Endodermal cell (in vitro differentiated cells): ENCODE measurements at regions not wholly inside any gene's neighbourhood (a gene's known extent, or its start where the extent isn't known, plus 50 kb on each side); places are given as distances from the start of the nearest gene placed in this dataset.
"Not testable (repeated sequence)": the region's sequence is repeated elsewhere in the genome, so short reads cannot be mapped to it uniquely, and the experiment has no call there.

Experiments
- DNase-seq: peaks from one replicate; pipeline ENCODE4 v3.0.0-alpha.2; 2017
- H3K27ac ChIP-seq: 2 replicates; pipeline ENCODE4 v1.5.1; 2013; ENCODE audit warnings: mild to moderate bottlenecking, low read depth, low read length, moderate library complexity
- H3K27me3 ChIP-seq: 2 replicates; pipeline ENCODE4 v1.6.1; 2013; ENCODE audit warnings: mild to moderate bottlenecking, low read length, moderate library complexity; ENCODE audit not compliant: insufficient read depth, control insufficient read depth, poor library complexity, severe bottlenecking
- H3K36me3 ChIP-seq: 2 replicates; pipeline ENCODE4 v1.7.0; 2013; ENCODE audit warnings: mild to moderate bottlenecking, low read length, moderate library complexity; ENCODE audit not compliant: control insufficient read depth, insufficient read depth
- H3K4me1 ChIP-seq: one replicate; pipeline ENCODE4 v1.7.0; 2013; ENCODE audit warnings: low read length; ENCODE audit not compliant: control insufficient read depth, insufficient read depth
- H3K4me3 ChIP-seq: 2 replicates; pipeline ENCODE4 v1.5.1; 2013; ENCODE audit warnings: mild to moderate bottlenecking, low read length, moderate library complexity
- H3K9ac ChIP-seq: 2 replicates; pipeline ENCODE4 v1.6.1; 2013; ENCODE audit warnings: mild to moderate bottlenecking, low read length, moderate library complexity; ENCODE audit not compliant: poor library complexity, severe bottlenecking; ENCODE audit errors: extremely low read depth
- H3K9me3 ChIP-seq: 2 replicates; pipeline ENCODE4 v1.6.1; 2013; ENCODE audit warnings: mild to moderate bottlenecking, low read length, moderate library complexity; ENCODE audit not compliant: control insufficient read depth
- H3K27ac Mint-ChIP-seq: 2 replicates; pipeline ENCODE4 v1.8.0; 2020; ENCODE audit warnings: mixed read lengths
- H3K27me3 Mint-ChIP-seq: 2 replicates; pipeline ENCODE4 v1.8.0; 2021; ENCODE audit warnings: mild to moderate bottlenecking, mixed read lengths; ENCODE audit not compliant: insufficient read depth
- H3K36me3 Mint-ChIP-seq: 2 replicates; pipeline ENCODE4 v1.8.0; 2020; ENCODE audit warnings: low read depth, mixed read lengths
- H3K4me1 Mint-ChIP-seq: 2 replicates; pipeline ENCODE4 v1.8.0; 2020; ENCODE audit warnings: mixed read lengths
- H3K4me3 Mint-ChIP-seq: 2 replicates; pipeline ENCODE4 v1.8.0; 2020; ENCODE audit warnings: mild to moderate bottlenecking, moderate library complexity, mixed read lengths
- H3K9me3 Mint-ChIP-seq: 2 replicates; pipeline ENCODE4 v1.8.0; 2020; ENCODE audit warnings: mild to moderate bottlenecking, mixed read lengths
- whole genome bisulfite sequencing, 2 experiments: methylation state at CpG; one replicate each; pipeline versions ENCODE4 v1.1.5 to v1.1.7; 2013; ENCODE audit warnings: missing lambda C conversion rate in 2 of 2, mixed read lengths in 1 of 2; ENCODE audit not compliant: insufficient coverage in 1 of 2, insufficient read length in 1 of 2; 5-methylcytosine and 5-hydroxymethylcytosine counted together
- TF ChIP-seq, protein P1 (sequence below): fragments of 200-600 bp; sonication (generic); conservative IDR thresholded peaks from 2 replicates; pipeline ENCODE4 v1.5.0; 2021; ENCODE audit warnings: antibody characterized with exemption, mild to moderate bottlenecking

DNA sequence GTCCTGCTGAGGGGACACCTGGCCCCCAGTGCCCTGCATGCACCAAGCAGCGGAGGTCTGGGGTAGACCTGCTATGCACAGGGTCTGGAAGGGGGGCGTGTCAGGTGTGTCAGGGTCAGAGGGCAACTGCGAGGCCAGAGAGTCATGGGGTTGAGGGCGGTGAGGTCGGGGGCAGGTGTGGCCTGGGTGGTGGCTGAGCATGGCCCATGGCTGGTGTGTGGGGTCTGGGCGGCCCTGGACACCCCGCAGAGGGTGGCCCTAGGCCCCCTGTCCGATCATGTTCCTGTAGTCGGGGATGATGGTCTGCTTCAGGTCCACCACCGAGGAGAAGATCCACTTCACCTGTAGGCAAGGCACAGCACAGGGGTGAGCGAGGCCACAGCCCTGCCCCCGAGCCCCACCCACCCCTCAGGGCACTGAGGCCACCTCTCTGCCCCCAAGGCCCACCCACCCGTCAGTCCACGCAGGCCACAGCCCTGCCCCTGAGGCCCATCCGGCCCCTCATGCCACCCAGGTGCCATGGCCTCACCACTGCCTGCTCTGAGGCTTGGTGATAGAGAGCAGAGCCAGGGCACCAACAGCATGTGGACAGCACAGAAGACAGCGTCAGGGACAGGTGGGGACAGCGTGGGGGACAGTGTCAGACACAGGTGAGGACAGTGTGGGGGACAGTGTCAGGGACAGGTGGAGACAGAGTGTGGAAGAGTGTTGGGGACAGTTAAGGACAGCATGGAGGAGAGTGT lies 211.3 kb downstream of the TMEM121 start:
- 61 to 84% methylated on average over 3 to 17 of the region's 17 CpGs for WGBS, 2 experiments

DNA sequence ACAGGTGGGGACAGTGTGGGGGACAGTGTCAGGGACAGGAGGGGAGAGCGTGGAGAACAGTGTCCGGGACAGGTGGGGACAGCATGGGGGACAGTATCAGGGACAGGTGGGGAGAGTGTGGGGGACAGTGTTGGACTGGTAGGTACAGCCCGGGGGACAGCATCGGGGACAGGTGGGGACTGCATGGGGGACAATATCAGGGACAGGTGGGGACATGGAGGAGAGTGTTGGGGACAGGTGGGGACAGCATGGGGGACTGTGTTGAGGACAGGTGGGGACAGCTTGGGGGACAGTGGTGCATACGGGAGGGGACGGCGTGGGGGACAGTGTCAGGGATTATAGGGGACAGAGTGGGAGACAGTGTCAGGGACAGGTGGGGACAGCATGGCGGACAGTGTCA lies 212.3 kb downstream of the TMEM121 start:
- DNase-seq = no peak
- H3K36me3 Mint-ChIP-seq = no peaks in the 10 kb centered on the region
- H3K4me1 ChIP-seq = no peaks in the 10 kb centered on the region
- no peak overlapping the region for H3K27ac ChIP-seq
- no peaks in the 10 kb centered on the region for H3K4me1 Mint-ChIP-seq
- H3K4me3 ChIP-seq = no peak overlapping the region
- H3K9me3 ChIP-seq = peaks cover 1% of the 10 kb centered on the region
- TF ChIP-seq, protein P1, sequence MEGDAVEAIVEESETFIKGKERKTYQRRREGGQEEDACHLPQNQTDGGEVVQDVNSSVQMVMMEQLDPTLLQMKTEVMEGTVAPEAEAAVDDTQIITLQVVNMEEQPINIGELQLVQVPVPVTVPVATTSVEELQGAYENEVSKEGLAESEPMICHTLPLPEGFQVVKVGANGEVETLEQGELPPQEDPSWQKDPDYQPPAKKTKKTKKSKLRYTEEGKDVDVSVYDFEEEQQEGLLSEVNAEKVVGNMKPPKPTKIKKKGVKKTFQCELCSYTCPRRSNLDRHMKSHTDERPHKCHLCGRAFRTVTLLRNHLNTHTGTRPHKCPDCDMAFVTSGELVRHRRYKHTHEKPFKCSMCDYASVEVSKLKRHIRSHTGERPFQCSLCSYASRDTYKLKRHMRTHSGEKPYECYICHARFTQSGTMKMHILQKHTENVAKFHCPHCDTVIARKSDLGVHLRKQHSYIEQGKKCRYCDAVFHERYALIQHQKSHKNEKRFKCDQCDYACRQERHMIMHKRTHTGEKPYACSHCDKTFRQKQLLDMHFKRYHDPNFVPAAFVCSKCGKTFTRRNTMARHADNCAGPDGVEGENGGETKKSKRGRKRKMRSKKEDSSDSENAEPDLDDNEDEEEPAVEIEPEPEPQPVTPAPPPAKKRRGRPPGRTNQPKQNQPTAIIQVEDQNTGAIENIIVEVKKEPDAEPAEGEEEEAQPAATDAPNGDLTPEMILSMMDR = no peak
- H3K4me3 Mint-ChIP-seq = no peak overlapping the region
- H3K9me3 Mint-ChIP-seq = peaks cover 38% of the 10 kb centered on the region
- no peaks in the 10 kb centered on the region for H3K27me3 ChIP-seq
- no peak overlapping the region for H3K27ac Mint-ChIP-seq
- 90% methylated on average over 6 to 8 of the region's 8 CpGs for WGBS, 2 experiments
- no peak overlapping the region for H3K9ac ChIP-seq
- H3K36me3 ChIP-seq = no peaks in the 10 kb centered on the region
- H3K27me3 Mint-ChIP-seq = no peaks in the 10 kb centered on the region

More for the DNA sequence above, 211.3 kb downstream of the TMEM121 start:
- no peak overlapping the region for H3K27ac ChIP-seq
- peaks cover 11% of the 10 kb centered on the region for H3K9me3 ChIP-seq
- H3K27me3 ChIP-seq = no peaks in the 10 kb centered on the region
- TF ChIP-seq, protein P1 = no peak
- H3K4me1 ChIP-seq = no peaks in the 10 kb centered on the region
- no peak for DNase-seq
- H3K4me3 Mint-ChIP-seq = no peak overlapping the region
- H3K27me3 Mint-ChIP-seq = no peaks in the 10 kb centered on the region
- no peaks in the 10 kb centered on the region for H3K4me1 Mint-ChIP-seq
- no peak overlapping the region for H3K27ac Mint-ChIP-seq
- H3K9me3 Mint-ChIP-seq = peaks cover 43% of the 10 kb centered on the region
- H3K9ac ChIP-seq = no peak overlapping the region
- H3K36me3 Mint-ChIP-seq = no peaks in the 10 kb centered on the region
- no peak overlapping the region for H3K4me3 ChIP-seq
- no peaks in the 10 kb centered on the region for H3K36me3 ChIP-seq

GRCh38 chr14:105739331-105740102 lies 213.1 kb downstream of the TMEM121 start:
- no peak overlapping the region for H3K9ac ChIP-seq
- H3K9me3 ChIP-seq = no peaks in the 10 kb centered on the region
- 68 to 81% methylated on average over 2 to 9 of the region's 14 CpGs for WGBS, 2 experiments
- H3K27me3 ChIP-seq = no peaks in the 10 kb centered on the region
- no peaks in the 10 kb centered on the region for H3K4me1 ChIP-seq
- no peaks in the 10 kb centered on the region for H3K36me3 ChIP-seq
- H3K36me3 Mint-ChIP-seq = no peaks in the 10 kb centered on the region
- H3K4me1 Mint-ChIP-seq = no peaks in the 10 kb centered on the region
- TF ChIP-seq, protein P1 = no peak
- H3K27ac Mint-ChIP-seq = no peak overlapping the region
- no peaks in the 10 kb centered on the region for H3K27me3 Mint-ChIP-seq
- peaks cover 39% of the 10 kb centered on the region for H3K9me3 Mint-ChIP-seq
- H3K4me3 Mint-ChIP-seq = no peak overlapping the region
- DNase-seq = no peak
- H3K4me3 ChIP-seq = no peak overlapping the region
- H3K27ac ChIP-seq = no peak overlapping the region

DNA sequence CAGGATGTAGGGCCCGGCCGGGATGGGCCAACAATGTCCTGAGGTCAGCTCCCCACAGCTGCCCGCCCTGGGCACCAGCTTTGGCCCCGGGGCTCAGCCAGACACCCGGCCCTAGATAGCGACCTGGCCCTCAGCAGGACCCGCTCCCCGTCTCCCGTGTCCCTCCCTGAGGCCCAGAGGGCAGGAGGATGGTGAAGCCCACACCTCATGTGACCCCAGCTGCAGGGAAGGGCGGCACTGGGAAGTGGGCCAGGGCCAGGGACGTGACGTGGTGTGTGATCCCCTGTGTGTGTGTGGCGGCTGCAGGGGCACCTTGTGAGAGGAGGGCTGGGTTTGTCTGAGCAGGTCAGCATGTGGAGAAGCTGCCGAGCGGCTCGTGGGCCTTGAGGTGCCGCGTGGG lies 213.9 kb downstream of the TMEM121 start:
- H3K9me3 ChIP-seq = not testable (repeated sequence)

GRCh38 chr14:105740961-105741360 lies 214.6 kb downstream of the TMEM121 start:
- H3K4me1 ChIP-seq, H3K27me3 ChIP-seq, H3K27ac Mint-ChIP-seq, H3K9ac ChIP-seq, H3K9me3 ChIP-seq, H3K27me3 Mint-ChIP-seq, DNase-seq, H3K4me3 Mint-ChIP-seq, H3K4me3 ChIP-seq, H3K4me1 Mint-ChIP-seq, H3K36me3 ChIP-seq, H3K36me3 Mint-ChIP-seq, H3K27ac ChIP-seq: not testable (repeated sequence)
- WGBS, 2 experiments = no CpG with 5 or more reads among the region's 14 CpGs
- H3K9me3 Mint-ChIP-seq = peaks cover 47% of the 10 kb centered on the region

More for the DNA sequence above, 213.9 kb downstream of the TMEM121 start:
- not testable (repeated sequence) for H3K27ac Mint-ChIP-seq, H3K9ac ChIP-seq, H3K36me3 ChIP-seq, H3K4me1 ChIP-seq, H3K27me3 Mint-ChIP-seq, H3K4me3 ChIP-seq, H3K4me1 Mint-ChIP-seq, H3K27ac ChIP-seq, H3K36me3 Mint-ChIP-seq, DNase-seq, H3K27me3 ChIP-seq, H3K4me3 Mint-ChIP-seq
- peaks cover 41% of the 10 kb centered on the region for H3K9me3 Mint-ChIP-seq
- WGBS, 2 experiments = 83% methylated on average over 6 to 12 of the region's 18 CpGs
